Posterior vena cava (tissue), 2 donors: ENCODE measurements at regions not wholly inside any gene's neighbourhood (a gene's known extent, or its start where the extent isn't known, plus 50 kb on each side); places are given as distances from the start of the nearest gene placed in this dataset.
"Not testable (repeated sequence)": the region's sequence is repeated elsewhere in the genome, so short reads cannot be mapped to it uniquely, and the experiment has no call there.

ENCODE experiments used
- DNase-seq: peaks from one replicate; pipeline ENCODE4 v3.0.0-alpha.2; 2020; ENCODE audit warnings: low spot score
- intact Hi-C, 2 donors: fragments of 100-400 bp; cut with DNase I; formaldehyde crosslinking; loops; one replicate each; pipeline versions ENCODE4 v1.14.1 to v1.14.2; 2022 to 2023
- donor health status: DM: yes; HTN: yes; CAD: no.
- donor health status: DM: yes; HTN: yes; CAD: no.

- intact Hi-C loops, result no loop called here
- no peak for DNase-seq
These were observed 218.7 kb downstream of the RASSF9 start for GRCh38 chr12:85617307-85618091.

GRCh38 chr12:85621041-85621440 lies 215.2 kb downstream of the RASSF9 start:
- no peak for DNase-seq
- intact Hi-C loops, result no loop called here

GRCh38 chr12:85623763-85624162 lies 212.4 kb downstream of the RASSF9 start:
- intact Hi-C loops, result loop anchor here in 1 of 2 donors (1.0 kb wide), 1 partner anchor 21 kb away; no protein-coding TSS in a partner anchor
- DNase-seq, result no peak

GRCh38 chr12:85625467-85625866 lies 210.7 kb downstream of the RASSF9 start:
- no peak for DNase-seq
- intact Hi-C loops, result no loop called here

GRCh38 chr12:85626001-85626783 lies 210.0 kb downstream of the RASSF9 start:
- intact Hi-C loops, result no loop called here
- no peak for DNase-seq

GRCh38 chr12:85626784-85627171 lies 209.4 kb downstream of the RASSF9 start:
- intact Hi-C loops, result no loop called here
- DNase-seq, result no peak

- no peak for DNase-seq
- intact Hi-C loops, result no loop called here
These were observed 208.6 kb downstream of the RASSF9 start for GRCh38 chr12:85627584-85627983.

GRCh38 chr12:85628562-85628961 lies 207.6 kb downstream of the RASSF9 start:
- intact Hi-C loops, DNase-seq: not testable (repeated sequence)

- intact Hi-C loops, result no loop called here
- no peak for DNase-seq
These were observed 205.4 kb downstream of the RASSF9 start for GRCh38 chr12:85630851-85631250.

GRCh38 chr12:85632390-85632789 lies 203.8 kb downstream of the RASSF9 start:
- intact Hi-C loops, result no loop called here
- DNase-seq, result no peak

GRCh38 chr12:85633491-85633890 lies 202.7 kb downstream of the RASSF9 start:
- no peak for DNase-seq
- intact Hi-C loops, result no loop called here

- no peak for DNase-seq
- intact Hi-C loops, result no loop called here
These were observed 196.4 kb downstream of the RASSF9 start for GRCh38 chr12:85639834-85640233.

GRCh38 chr12:85641796-85642195 lies 194.4 kb downstream of the RASSF9 start:
- intact Hi-C loops, result no loop called here
- no peak for DNase-seq

GRCh38 chr12:85642288-85642687 lies 193.9 kb downstream of the RASSF9 start:
- no peak for DNase-seq
- intact Hi-C loops, result no loop called here

GRCh38 chr12:85642808-85643207 lies 193.4 kb downstream of the RASSF9 start:
- DNase-seq, result no peak
- intact Hi-C loops, result no loop called here

- no peak for DNase-seq
- intact Hi-C loops, result no loop called here
These were observed 191.7 kb downstream of the RASSF9 start for GRCh38 chr12:85644508-85644907.

- intact Hi-C loops, result no loop called here
- DNase-seq, result no peak
These were observed 182.3 kb downstream of the RASSF9 start for GRCh38 chr12:85653731-85654455.

- DNase-seq, result no peak
- intact Hi-C loops, result no loop called here
These were observed 181.8 kb downstream of the RASSF9 start for GRCh38 chr12:85654456-85654840.

- DNase-seq, result no peak
- intact Hi-C loops, result no loop called here
These were observed 179.6 kb downstream of the RASSF9 start for GRCh38 chr12:85656561-85656960.

GRCh38 chr12:85657251-85657650 lies 179.0 kb downstream of the RASSF9 start:
- intact Hi-C loops, result no loop called here

More at GRCh38 chr12:85657251-85657650, 179.0 kb downstream of the RASSF9 start:
- no peak for DNase-seq
